Gastrocnemius medialis (tissue), 4 donors: ENCODE measurements at regions not wholly inside any gene's neighbourhood (a gene's known extent, or its start where the extent isn't known, plus 50 kb on each side); places are given as distances from the start of the nearest gene placed in this dataset.

Experiments
- CTCF ChIP-seq, 5 experiments: fragments of 450-650 bp in 3 of 5; fragments of 200-600 bp in 2 of 5; sonication (generic) in 2 of 5; IDR thresholded peaks in 4 of 5; conservative IDR thresholded peaks in 1 of 5; 1 replicate in 4 of 5; 2 replicates in 1 of 5; pipeline ENCODE4 v1.5.1; 2016 to 2019; ENCODE audit warnings: antibody characterized with exemption in 5 of 5, mild to moderate bottlenecking in 3 of 5, moderate library complexity in 3 of 5
- POLR2A ChIP-seq, 2 donors: fragments of 450-650 bp; IDR thresholded peaks; one replicate each; pipeline ENCODE4 v1.6.1; 2017; ENCODE audit warnings: antibody characterized with exemption in 2 of 2, mild to moderate bottlenecking in 2 of 2, moderate library complexity in 2 of 2

GRCh38 chr2:100765481-100765880 lies 54.5 kb upstream of the NPAS2 start:
- TF ChIP-seq CTCF (IDR thresholded peaks at IDR 0.05 in 4 of 5, conservative IDR thresholded peaks at IDR 0.05 in 1 of 5) (no peak), POLR2A (IDR thresholded peaks at IDR 0.05) (no peak)
